ENCODE measurements at regions not wholly inside any gene's neighbourhood (a gene's known extent, or its start where the extent isn't known, plus 50 kb on each side); places are given as distances from the start of the nearest gene placed in this dataset.

- TF ChIP-seq ZNF883 (CRISPR knock-in tag; IDR thresholded peaks at IDR 0.05; ENCODE audit: not compliant biosample characterization) (no peak), ADNP (CRISPR knock-in tag; IDR thresholded peaks at IDR 0.05) (no peak), EZH2 (conservative IDR thresholded peaks at IDR 0.05; ENCODE audit: low read depth, low read length) (no peak), DR1 (CRISPR knock-in tag; IDR thresholded peaks at IDR 0.05) (no peak), NCOR1 (IDR thresholded peaks at IDR 0.05; ENCODE audit: borderline replicate concordance, low read length) (no peak), NCOA5 (CRISPR knock-in tag; IDR thresholded peaks at IDR 0.05) (no peak)
These were observed 811.3 kb downstream of the KLHL13 start (continued) for GRCh38 chrX:117305168-117305766.

- FAIRE-seq = no peak
- Histone ChIP-seq H3K4me2 (ENCODE audit: low read depth, low read length) (no peak overlapping the region), H3K36me3 (replicated peaks in 1 of 2; ENCODE audit: control insufficient read depth in 1 of 2, insufficient read depth in 2 of 2, low read length in 2 of 2) (no peaks in the 10 kb centered on the region), H3K9me3 (ENCODE audit: low read length) (no peaks in the 10 kb centered on the region), H2AFZ (ENCODE audit: low read length) (no peak overlapping the region), H3K9ac (ENCODE audit: insufficient read depth, low read depth, low read length) (no peak overlapping the region), H3K27ac (ENCODE audit: extremely low read length, insufficient read depth, low read length) (no peak overlapping the region), H3K27me3 (ENCODE audit: control insufficient read depth in 1 of 2, insufficient read depth in 2 of 2, low read length in 2 of 2) (no peaks in the 10 kb centered on the region), H3K4me3 (replicated peaks in 1 of 3; ENCODE audit: insufficient read depth in 1 of 3, low read depth in 2 of 3, low read length in 3 of 3) (no peak overlapping the region), H3K79me2 (ENCODE audit: insufficient read depth, low read length) (no peaks in the 10 kb centered on the region), H4K20me1 (ENCODE audit: insufficient read depth, low read length) (no peaks in the 10 kb centered on the region), H3K4me1 (ENCODE audit: insufficient read depth, low read length) (no peaks in the 10 kb centered on the region)
- no peak for ATAC-seq
- in situ Hi-C loops (cut with HindIII; ENCODE audit: extremely low pct_ligation_motif_present, low pct_unique_long_range_greater_than_20kb) (no loop called here), intact Hi-C loops (cut with micrococcal nuclease; ENCODE audit: unreplicated experiment) (no loop called here)
- CTCF ChIA-PET (ENCODE audit: low intra/inter-chr PET ratio, low total read pairs) = no interaction called here
- no TSS peak for BruUV-seq (replicated peaks)
- POLR2A ChIA-PET = no interaction called here
- DNase-seq (ENCODE audit: low spot score) = no peak
- TF ChIP-seq ARID2 (CRISPR knock-in tag; IDR thresholded peaks at IDR 0.05; ENCODE audit: borderline replicate concordance) (no peak), REXO4 (CRISPR knock-in tag; IDR thresholded peaks at IDR 0.05; ENCODE audit: borderline replicate concordance) (no peak), ZIK1 (CRISPR knock-in tag; IDR thresholded peaks at IDR 0.05; ENCODE audit: borderline replicate concordance, low read depth) (no peak), RCOR2 (CRISPR knock-in tag; IDR thresholded peaks at IDR 0.05) (no peak), ZBTB14 (CRISPR knock-in tag; IDR thresholded peaks at IDR 0.05) (no peak), SMARCC2 (IDR thresholded peaks at IDR 0.05) (no peak), ZNF33B (CRISPR knock-in tag; IDR thresholded peaks at IDR 0.05) (no peak), TEAD3 (CRISPR knock-in tag; optimal IDR thresholded peaks at IDR 0.05; ENCODE audit: borderline replicate concordance) (no peak), ZSCAN25 (CRISPR knock-in tag; IDR thresholded peaks at IDR 0.05) (no peak), ZHX1 (CRISPR knock-in tag; IDR thresholded peaks at IDR 0.05; ENCODE audit: low read depth) (no peak)
- WGBS (ENCODE audit: low lambda C conversion rate) = 7% methylated on average over 1 of the region's 1 CpG
These were observed 815.5 kb downstream of the KLHL13 start for GRCh38 chrX:117301086-117301485.

Measured in HepG2 (cell line).